HepG2 (cell line): ENCODE measurements at regions not wholly inside any gene's neighbourhood (a gene's known extent, or its start where the extent isn't known, plus 50 kb on each side); places are given as distances from the start of the nearest gene placed in this dataset.

Experiments
- ATAC-seq: fragments of 200-7000 bp; cut with Tn5 transposase; 3 replicates; pipeline ENCODE4 v1.9.1; 2020; ENCODE audit warnings: mild to moderate bottlenecking, moderate library complexity
- BruUV-seq: library from RNA; stranded (reverse); fragments of 400-500 nt; replicated peaks from 2 replicates; lab custom pipeline; 2021; lab: Mats Ljungman, UMichigan
- CTCF ChIA-PET: fragments of 300-600 bp; formaldehyde crosslinking; extraction: SDS; loops from one replicate; lab custom pipeline; 2021; ENCODE audit warnings: low total read pairs, inconsistent platforms, low intra/inter-chr PET ratio; lab: Yijun Ruan, JAX
- POLR2A ChIA-PET: fragments of 350-600 bp; sonication (Branson Sonifier 250); formaldehyde crosslinking; loops from one replicate; lab custom pipeline; 2020; ENCODE audit warnings: antibody characterized with exemption, inconsistent platforms; lab: Yijun Ruan, JAX
- DNase-seq: peaks from one replicate; pipeline ENCODE4 v3.0.0-alpha.2; 2015; ENCODE audit warnings: low spot score
- FAIRE-seq: peaks from 3 replicates; lab custom pipeline; 2011; peaks lifted over from hg19 to GRCh38; lab: Jason Lieb, UNC
- H2AFZ ChIP-seq: one replicate; pipeline ENCODE4 v1.6.1; 2011; ENCODE audit warnings: low read length, inconsistent platforms
- H3K27ac ChIP-seq: fragments of 300-600 bp; 3 replicates; pipeline ENCODE4 v1.8.0; 2011; ENCODE audit warnings: mixed run types, mild to moderate bottlenecking, mixed read lengths, low read length, inconsistent platforms; ENCODE audit not compliant: insufficient read depth; ENCODE audit errors: extremely low read length
- H3K27me3 ChIP-seq, 2 experiments: fragments of 200-600 bp in 1 of 2; 2 replicates in 1 of 2; 3 replicates in 1 of 2; pipeline versions ENCODE4 v1.6.0 to v1.8.0; 2011; ENCODE audit warnings: low read length in 2 of 2, mild to moderate bottlenecking in 2 of 2, moderate library complexity in 2 of 2, inconsistent platforms in 1 of 2; ENCODE audit not compliant: insufficient read depth in 2 of 2, control insufficient read depth in 1 of 2
- H3K36me3 ChIP-seq, 2 experiments: fragments of 200-600 bp in 1 of 2; replicated peaks in 1 of 2; 2 replicates in 1 of 2; 3 replicates in 1 of 2; pipeline versions ENCODE4 v1.5.1 to v1.8.0; 2011; ENCODE audit warnings: low read length in 2 of 2, inconsistent platforms in 1 of 2; ENCODE audit not compliant: insufficient read depth in 2 of 2, control insufficient read depth in 1 of 2
- H3K4me1 ChIP-seq: 2 replicates; pipeline ENCODE4 v1.5.1; 2012; ENCODE audit warnings: low read length, inconsistent platforms; ENCODE audit not compliant: insufficient read depth
- H3K4me2 ChIP-seq: 2 replicates; pipeline ENCODE4 v1.6.0; 2011; ENCODE audit warnings: low read depth, low read length, inconsistent platforms
- H3K4me3 ChIP-seq, 3 experiments: fragments of 200-600 bp in 1 of 3; sonication (generic), shearing (Covaris generic) in 1 of 3; replicated peaks in 1 of 3; 2 replicates each; pipeline ENCODE4 v1.5.1; 2011 to 2016; ENCODE audit warnings: low read length in 3 of 3, inconsistent platforms in 2 of 3, low read depth in 2 of 3, mild to moderate bottlenecking in 2 of 3, control low read depth in 1 of 3, mixed read lengths in 1 of 3; ENCODE audit not compliant: insufficient read depth in 1 of 3
- H3K79me2 ChIP-seq: one replicate; pipeline ENCODE4 v1.6.1; 2011; ENCODE audit warnings: low read length, inconsistent platforms; ENCODE audit not compliant: insufficient read depth
- H3K9ac ChIP-seq: 2 replicates; pipeline ENCODE4 v1.6.0; 2011; ENCODE audit warnings: mild to moderate bottlenecking, low read depth, low read length, inconsistent platforms; ENCODE audit not compliant: insufficient read depth
- H3K9me3 ChIP-seq: 2 replicates; pipeline ENCODE4 v1.5.1; 2012; ENCODE audit warnings: mild to moderate bottlenecking, low read length
- H4K20me1 ChIP-seq: 2 replicates; pipeline ENCODE4 v1.6.0; 2011; ENCODE audit warnings: inconsistent platforms, mild to moderate bottlenecking, low read length, moderate library complexity; ENCODE audit not compliant: insufficient read depth
- AHR ChIP-seq: IDR thresholded peaks from 2 replicates; pipeline ENCODE4 v1.6.1; 2018; ENCODE audit warnings: missing genetic modification reagents, missing compliant biosample characterization
- GMEB1 ChIP-seq: sonication (generic); formaldehyde crosslinking; IDR thresholded peaks from 2 replicates; pipeline ENCODE4 v1.5.1; 2020; ENCODE audit warnings: missing genetic modification reagents, mild to moderate bottlenecking, borderline replicate concordance
- HES4 ChIP-seq: sonication (generic); formaldehyde crosslinking; IDR thresholded peaks from 2 replicates; pipeline ENCODE4 v1.9.0; 2021; ENCODE audit warnings: mild to moderate bottlenecking, missing genetic modification reagents, borderline replicate concordance
- HINFP ChIP-seq: sonication (generic); formaldehyde crosslinking; IDR thresholded peaks from 2 replicates; pipeline ENCODE4 v1.4.0; 2020; ENCODE audit warnings: low read depth, mild to moderate bottlenecking, missing genetic modification reagents
- HMG20B ChIP-seq: conservative IDR thresholded peaks from 2 replicates; pipeline ENCODE4 v1.6.1; 2016; ENCODE audit warnings: missing genetic modification reagents, missing compliant biosample characterization
- PHF8 ChIP-seq: sonication (generic); formaldehyde crosslinking; IDR thresholded peaks from 2 replicates; pipeline ENCODE4 v1.5.0; 2020; ENCODE audit warnings: missing genetic modification reagents
- SIN3A ChIP-seq: IDR thresholded peaks from 2 replicates; pipeline ENCODE4 v1.6.1; 2011; ENCODE audit warnings: low read depth, mild to moderate bottlenecking, control low read depth, low read length, borderline replicate concordance
- U2AF1 ChIP-seq: fragments of 200-400 bp; formaldehyde crosslinking; optimal IDR thresholded peaks from 2 replicates; pipeline ENCODE3; 2017; ENCODE audit warnings: mild to moderate bottlenecking, low read depth, low read length
- ZBTB2 ChIP-seq: sonication (generic); formaldehyde crosslinking; IDR thresholded peaks from 2 replicates; pipeline ENCODE4 v1.8.0; 2022; ENCODE audit warnings: low read depth, missing genetic modification reagents
- ZFAT ChIP-seq: sonication (generic); formaldehyde crosslinking; conservative IDR thresholded peaks from 2 replicates; pipeline ENCODE4 v1.8.1; 2023; ENCODE audit warnings: missing genetic modification reagents, inconsistent platforms
- ZNF101 ChIP-seq: sonication (generic); formaldehyde crosslinking; IDR thresholded peaks from 2 replicates; pipeline ENCODE4 v1.4.0; 2020; ENCODE audit warnings: mild to moderate bottlenecking, low read depth, missing genetic modification reagents, borderline replicate concordance
- ZNF354B ChIP-seq: sonication (generic); formaldehyde crosslinking; IDR thresholded peaks from 2 replicates; pipeline ENCODE4 v1.8.0; 2022; ENCODE audit warnings: mild to moderate bottlenecking, missing genetic modification reagents
- ZNF800 ChIP-seq: sonication (generic); formaldehyde crosslinking; IDR thresholded peaks from 2 replicates; pipeline ENCODE4 v1.4.0; 2020; ENCODE audit warnings: missing genetic modification reagents
- WGBS: methylation state at CpG from one replicate; pipeline ENCODE4 v1.1.6; 2017; ENCODE audit warnings: low lambda C conversion rate; 5-methylcytosine and 5-hydroxymethylcytosine counted together
- in situ Hi-C: cut with HindIII; loops from 2 replicates; pipeline ENCODE4 v1.10.0; 2017; ENCODE audit warnings: low pct_unique_long_range_greater_than_20kb; ENCODE audit not compliant: extremely low pct_ligation_motif_present
- intact Hi-C: fragments of 100-400 bp; cut with micrococcal nuclease; formaldehyde crosslinking; loops from one replicate; pipeline ENCODE4 v1.10.0; 2022; ENCODE audit not compliant: unreplicated experiment

- TF ChIP-seq GMEB1 (CRISPR knock-in tag): no peak
- no peak for TF ChIP-seq U2AF1
- no peak for TF ChIP-seq AHR (CRISPR knock-in tag)
- TF ChIP-seq HMG20B (CRISPR knock-in tag): no peak
These were observed 555.3 kb downstream of the IGSF11 start (continued) for GRCh38 chr3:118479376-118479775.

- ATAC-seq (no peak), FAIRE-seq (no peak), DNase-seq (no peak)
- WGBS: 4% methylated on average over 4 of the region's 4 CpGs
- Histone ChIP-seq H3K79me2 (no peaks in the 10 kb centered on the region), H3K36me3 (no peaks in the 10 kb centered on the region), H3K9ac (no peak overlapping the region), H3K4me2 (no peak overlapping the region), H3K4me1 (no peaks in the 10 kb centered on the region), H3K4me3 (no peak overlapping the region), H3K9me3 (no peaks in the 10 kb centered on the region), H3K27ac (no peak overlapping the region), H3K27me3 (no peaks in the 10 kb centered on the region), H2AFZ (no peak overlapping the region), H4K20me1 (no peaks in the 10 kb centered on the region)
- ChIA-PET POLR2A (no interaction called here), CTCF (no interaction called here)
- BruUV-seq: no TSS peak
- in situ Hi-C loops: no loop called here
- intact Hi-C loops: no loop called here
- TF ChIP-seq ZNF101 (CRISPR knock-in tag) (no peak), ZBTB2 (CRISPR knock-in tag) (no peak), PHF8 (no peak), ZNF800 (CRISPR knock-in tag) (no peak), ZFAT (CRISPR knock-in tag) (no peak), HINFP (no peak), HES4 (CRISPR knock-in tag) (no peak), ZNF354B (no peak), SIN3A (no peak)
These were observed 554.4 kb downstream of the IGSF11 start for GRCh38 chr3:118480101-118480860.
